Activated CD8-positive, alpha-beta memory T cell treated with anti-CD3 and anti-CD28 coated beads for 4 hours (primary cell): ENCODE measurements at regions not wholly inside any gene's neighbourhood (a gene's known extent, or its start where the extent isn't known, plus 50 kb on each side); places are given as distances from the start of the nearest gene placed in this dataset.
"Not testable (repeated sequence)": the region's sequence is repeated elsewhere in the genome, so short reads cannot be mapped to it uniquely, and the experiment has no call there.

Experiments used
- DNase-seq, 2 donors: peaks; one replicate each; pipeline ENCODE4 v3.0.0-alpha.2; 2020; ENCODE audit warnings: low read depth in 2 of 2

DNA sequence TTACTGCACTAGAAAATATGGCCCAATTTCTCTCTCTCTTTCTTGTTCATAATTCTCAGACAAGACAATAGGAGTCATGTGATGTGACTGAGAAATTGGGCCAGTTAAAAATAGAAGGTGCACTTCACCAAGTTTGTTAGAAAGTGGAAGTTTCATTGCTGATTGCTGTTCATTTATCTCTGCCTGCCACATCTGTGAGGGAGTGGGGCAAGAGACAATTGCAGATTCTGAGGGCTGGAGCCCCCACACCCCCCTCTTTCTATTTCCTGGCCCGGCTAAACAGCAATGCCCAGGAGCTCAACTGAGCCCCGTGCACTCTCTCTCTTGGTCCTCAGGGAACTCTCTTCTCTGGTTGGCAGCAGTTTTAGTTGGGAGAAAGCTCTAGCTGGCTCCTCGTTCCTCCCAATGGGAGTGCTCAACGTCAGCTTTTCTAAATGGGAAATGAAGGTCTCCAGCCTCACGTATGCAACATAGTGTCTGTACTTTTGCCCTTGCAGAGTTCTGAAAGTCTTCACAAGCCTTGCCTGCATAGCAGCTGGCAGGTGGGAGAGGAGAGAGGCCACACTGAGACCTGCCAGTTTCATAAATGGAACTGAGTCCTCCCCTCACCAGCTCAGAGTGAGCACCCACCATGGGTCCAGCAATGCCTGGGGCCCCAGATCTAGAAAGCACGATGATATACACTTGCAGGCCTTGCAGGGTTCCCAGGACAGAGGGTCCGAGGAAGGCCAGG lies 115.7 kb downstream of the MYCN start:
- DNase-seq: no peak

DNA sequence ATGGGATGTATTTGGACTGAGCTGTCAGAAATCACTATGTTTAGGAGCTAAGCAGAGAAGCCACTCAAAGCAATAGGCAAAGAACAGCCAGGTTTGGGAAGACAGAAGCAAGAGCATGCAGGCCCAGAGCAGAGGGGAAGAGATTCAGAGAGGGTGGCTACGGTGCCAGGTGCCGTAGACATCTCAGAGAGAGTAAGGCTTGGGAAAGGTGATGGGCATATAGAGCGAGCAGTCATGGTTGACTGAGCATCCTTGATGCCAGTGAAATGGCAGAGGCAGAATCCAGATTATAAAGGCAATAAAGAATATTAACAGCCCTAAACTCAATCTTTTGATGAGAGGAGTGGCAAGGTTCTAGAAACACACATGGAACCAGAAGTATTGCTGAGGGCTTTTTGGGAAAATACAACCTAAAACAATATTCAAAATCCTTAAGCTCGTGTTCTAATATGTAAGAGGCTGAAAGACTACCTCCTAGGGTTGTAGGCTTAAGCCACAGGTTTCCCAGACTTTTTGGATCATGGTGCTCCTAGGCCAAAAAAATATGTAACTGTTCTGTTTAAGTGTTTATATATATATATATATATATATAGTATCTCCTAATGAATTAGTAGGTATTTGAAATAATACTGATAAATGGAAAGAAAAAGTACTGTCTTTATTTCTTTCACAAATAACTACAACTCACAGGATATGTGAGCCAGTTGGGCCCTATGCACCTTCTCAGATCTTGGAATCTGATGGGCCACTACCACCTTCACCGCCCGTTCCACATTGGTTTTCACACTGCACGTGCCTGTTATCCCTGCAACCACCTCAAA lies 113.3 kb downstream of the MYCN start:
- no peak for DNase-seq

- not testable (repeated sequence) for DNase-seq
These were observed 112.3 kb downstream of the MYCN start for GRCh38 chr2:16052571-16053052.

GRCh38 chr2:16051841-16052564 lies 111.7 kb downstream of the MYCN start:
- DNase-seq: no peak

DNA sequence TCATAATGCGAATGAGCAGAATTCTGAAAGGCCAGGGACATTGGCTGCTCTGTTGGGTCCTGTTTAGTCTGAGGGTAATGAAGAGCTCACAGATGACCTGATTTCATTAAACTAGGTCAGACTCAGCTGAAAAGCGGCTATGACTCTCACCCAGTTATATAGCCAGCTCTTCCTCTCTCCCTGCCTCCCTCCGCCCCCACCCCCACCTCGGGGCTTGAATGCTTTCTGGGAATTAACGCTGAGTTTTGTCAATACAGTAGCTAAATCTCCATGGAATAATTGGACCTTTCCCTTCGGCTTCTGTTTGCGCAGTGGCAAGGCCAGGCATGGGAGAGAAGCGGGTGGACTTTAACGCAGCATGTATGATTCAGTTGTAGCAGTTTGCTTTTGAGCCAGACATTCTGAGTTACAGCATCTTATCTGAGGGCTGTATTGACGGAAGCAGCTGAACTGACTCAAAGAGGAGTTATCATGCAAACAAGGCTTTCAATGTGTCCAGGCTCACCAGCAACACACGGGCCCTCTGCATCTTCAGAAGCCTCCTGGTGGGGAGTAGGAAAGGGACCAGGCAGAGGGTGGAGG lies 110.6 kb downstream of the MYCN start:
- DNase-seq: no peak

DNA sequence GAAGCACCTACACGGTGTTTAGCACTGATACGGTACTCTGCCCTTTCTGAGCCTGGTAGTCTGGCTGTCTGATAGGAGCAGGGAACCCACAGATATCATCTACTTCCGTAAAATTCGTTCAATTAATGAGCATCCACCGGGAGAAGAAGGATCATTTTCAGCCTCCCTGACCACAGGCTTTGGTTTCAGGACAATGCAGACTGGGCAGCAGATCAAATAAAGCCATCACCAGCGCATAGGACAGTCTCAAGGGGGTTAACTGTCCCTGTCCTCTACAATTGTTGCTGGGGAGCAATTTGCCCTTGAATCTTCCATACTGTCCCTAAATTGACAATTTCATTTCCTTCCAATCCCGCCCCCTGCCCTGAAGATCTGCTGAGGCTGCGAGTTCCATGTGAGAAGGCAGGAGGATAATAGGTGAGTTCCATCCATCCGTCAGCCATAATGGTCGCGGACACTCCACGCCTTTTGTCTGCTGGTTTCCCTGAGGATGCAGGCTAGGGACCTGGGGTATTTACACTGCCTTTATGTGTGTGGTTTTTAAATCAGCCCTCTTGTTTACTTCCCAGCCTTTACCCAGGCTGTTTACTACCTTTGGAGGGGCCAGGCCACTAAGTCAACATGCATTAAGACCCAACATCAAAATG lies 110.0 kb downstream of the MYCN start:
- no peak for DNase-seq

GRCh38 chr2:16049406-16049805 lies 109.1 kb downstream of the MYCN start:
- no peak for DNase-seq

GRCh38 chr2:16048466-16048865 lies 108.1 kb downstream of the MYCN start:
- no peak for DNase-seq

DNA sequence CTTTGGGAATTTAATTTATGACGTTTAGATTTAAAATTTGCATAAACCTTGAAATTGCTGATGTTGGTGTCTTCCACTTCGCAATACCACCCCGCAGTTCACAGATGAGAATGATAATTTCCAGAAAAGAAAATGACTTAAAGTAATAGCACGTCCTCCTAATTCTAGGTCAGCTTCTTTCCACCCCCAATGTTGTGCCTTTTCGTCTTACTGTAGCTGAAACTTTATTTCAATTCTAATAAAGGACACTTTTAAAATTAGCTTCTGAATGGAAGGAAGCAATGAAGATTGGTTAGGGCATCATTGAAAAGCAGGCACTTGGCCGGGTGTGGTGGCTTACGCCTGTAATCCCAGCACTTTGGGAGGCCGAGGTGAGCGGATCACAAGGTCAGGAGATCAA lies 107.4 kb downstream of the MYCN start:
- DNase-seq: no peak

DNA sequence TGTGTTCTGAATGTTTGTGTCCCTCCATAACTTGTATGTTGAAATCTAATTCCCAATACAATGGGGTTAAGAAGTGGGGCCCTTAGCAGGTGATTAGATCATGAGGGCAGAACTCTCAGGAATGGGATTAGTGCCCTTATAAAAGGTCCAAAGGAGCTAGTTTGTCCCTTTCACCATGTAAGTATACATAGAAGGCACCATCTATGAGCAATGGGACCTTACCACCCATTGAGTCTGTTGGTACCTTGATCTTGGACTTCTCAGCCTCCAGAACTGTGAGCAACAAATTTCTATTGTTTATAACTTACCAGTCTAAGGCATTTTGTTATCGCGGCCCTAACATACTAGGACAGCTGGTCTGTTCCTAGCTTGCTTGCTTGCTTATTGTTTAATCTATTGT lies 106.3 kb downstream of the MYCN start:
- DNase-seq: no peak

DNA sequence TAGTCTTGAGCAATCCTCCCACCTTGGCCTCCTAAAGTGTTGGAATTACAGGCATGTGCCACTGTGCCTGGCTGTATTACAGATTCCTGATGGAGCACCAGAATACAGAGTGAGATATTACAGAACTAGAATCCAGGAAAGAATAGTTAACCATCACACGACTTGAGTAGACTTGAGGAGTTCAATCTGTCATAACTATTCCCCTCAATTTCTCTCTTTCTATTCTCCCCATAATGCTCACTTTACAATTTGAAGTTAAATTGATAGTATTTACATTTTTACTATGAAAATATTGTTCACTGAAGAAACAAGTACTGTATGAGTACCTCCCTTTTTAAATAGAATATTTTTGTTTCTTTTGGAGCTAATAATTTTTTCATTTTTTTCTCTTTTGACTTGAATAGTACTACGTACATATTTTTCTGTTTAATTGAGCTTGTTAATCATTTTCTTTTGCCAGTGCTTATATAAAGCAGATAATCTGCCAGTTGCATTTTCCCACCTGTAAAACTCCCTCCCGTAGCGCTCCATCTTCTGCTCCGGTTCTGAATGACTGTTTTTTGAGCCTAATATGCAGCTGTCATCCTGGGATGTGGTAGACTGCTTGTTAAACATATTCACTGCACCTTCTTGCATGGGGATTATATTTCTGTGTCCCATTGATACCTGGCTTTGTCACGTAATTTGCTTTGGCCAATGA lies 105.5 kb downstream of the MYCN start:
- no peak for DNase-seq

DNA sequence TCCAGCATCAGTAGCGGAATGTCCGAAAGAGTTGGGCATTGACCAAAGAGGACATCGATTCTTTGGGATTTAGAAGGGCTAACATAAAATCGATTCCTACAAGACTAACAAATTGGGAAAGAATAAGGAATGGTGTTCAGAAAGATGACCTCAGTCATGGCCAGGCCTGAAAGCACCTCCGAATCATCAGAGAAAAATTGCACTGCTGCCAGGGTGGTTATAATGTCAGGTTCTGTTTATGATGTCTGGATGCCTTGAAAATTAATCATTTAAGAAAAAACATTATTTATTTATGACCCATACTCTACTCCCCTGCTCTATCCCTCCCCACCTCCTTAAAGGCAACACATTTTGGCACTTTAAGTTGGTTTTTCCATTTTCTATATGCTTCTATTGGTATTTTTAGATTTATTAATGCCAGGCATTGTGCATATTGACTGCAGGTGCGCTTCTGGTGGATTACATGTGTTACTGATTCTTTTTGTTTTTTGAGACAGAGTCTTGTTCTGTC lies 104.7 kb downstream of the MYCN start:
- no peak for DNase-seq

DNA sequence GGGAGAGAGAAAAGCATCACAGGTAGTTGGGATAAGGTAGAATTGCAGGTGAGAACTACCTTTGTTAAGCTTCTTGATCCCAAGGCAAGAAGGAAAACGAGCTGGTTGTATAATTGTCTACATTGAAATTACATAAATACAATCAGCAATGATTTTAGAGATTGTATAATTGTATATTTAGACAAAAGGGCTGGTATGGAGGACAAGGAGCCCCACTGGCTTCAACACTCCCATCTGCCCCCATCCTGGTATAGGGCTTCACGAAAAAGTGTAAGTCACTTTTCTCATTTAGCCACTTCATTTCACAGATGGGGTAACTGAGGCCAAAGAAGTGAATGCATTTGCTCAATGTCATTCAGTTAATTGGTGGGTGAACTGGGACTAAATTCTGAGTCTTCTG lies 103.3 kb downstream of the MYCN start:
- DNase-seq: no peak

- DNase-seq: no peak
These were observed 102.8 kb downstream of the MYCN start for GRCh38 chr2:16043192-16043591.

GRCh38 chr2:16042201-16042700 lies 101.9 kb downstream of the MYCN start:
- no peak for DNase-seq

- no peak for DNase-seq
These were observed 100.1 kb downstream of the MYCN start for GRCh38 chr2:16040271-16041010.

DNA sequence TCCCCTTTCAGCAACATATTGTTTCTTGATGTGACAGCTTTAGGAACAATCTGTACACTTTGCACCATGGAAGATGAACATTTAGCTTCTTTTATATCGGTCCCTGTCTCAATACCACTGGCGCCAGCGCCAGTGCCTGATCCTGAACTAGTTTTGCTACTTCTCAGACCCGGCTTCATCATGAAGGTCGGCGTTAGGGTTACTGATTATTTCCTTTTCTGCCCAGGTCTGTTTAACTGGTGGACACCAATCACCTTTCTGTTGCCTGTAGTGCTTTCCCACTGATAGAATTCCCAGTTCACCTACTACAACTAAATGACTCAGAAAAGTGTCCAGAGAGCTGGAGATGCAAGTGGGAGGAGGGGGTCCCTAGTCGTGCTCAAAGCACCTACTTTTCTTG lies 99.5 kb downstream of the MYCN start:
- no peak for DNase-seq

DNA sequence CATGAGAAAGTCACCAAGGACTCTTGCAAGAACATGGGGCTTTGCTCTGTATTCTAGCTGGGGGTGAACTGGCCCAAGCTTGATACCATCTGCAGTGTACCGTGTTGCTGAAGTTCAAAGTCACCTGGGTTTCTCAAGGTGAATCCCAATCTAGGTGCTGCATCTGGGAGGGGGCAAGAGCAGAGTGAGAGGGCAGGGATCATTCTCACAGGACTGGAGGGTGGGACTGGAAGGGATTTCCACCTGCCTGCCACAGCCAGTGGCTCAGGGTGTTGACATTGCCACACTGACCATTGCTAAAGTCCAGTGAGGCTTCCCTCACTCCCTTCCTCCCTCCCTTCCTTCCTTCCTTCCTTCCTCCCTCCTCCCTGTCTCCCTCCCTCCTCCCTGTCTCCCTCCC lies 98.7 kb downstream of the MYCN start:
- no peak for DNase-seq

DNA sequence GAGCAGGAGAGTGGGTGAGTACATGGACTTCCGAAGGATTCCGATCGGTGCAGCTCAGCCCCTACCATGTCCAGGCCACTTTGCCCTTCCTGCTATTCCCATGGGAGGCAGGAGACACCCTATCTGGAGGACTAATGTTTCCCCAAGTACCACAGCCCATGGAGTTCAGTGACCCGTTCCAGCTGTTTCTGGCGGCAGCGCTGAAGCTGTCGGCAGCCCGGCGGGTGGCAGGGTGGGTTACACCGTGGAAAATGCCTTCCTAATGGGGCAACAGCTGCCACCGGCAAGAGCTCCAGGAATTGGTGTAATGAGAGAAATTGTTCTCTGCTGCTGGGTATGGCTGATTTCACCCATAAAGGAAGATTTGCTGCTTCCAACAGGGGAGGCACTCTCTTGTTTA lies 98.3 kb downstream of the MYCN start:
- DNase-seq: no peak
